GM21526 (cell line): ENCODE measurements at regions not wholly inside any gene's neighbourhood (a gene's known extent, or its start where the extent isn't known, plus 50 kb on each side); places are given as distances from the start of the nearest gene placed in this dataset.

Source experiments
- ATAC-seq: cut with Tn5 transposase; IDR thresholded peaks from one replicate; pipeline ENCODE4 v1.9.1; 2021; ENCODE audit warnings: moderate library complexity; ENCODE audit not compliant: unreplicated experiment, low FRiP score

GRCh38 chr2:60603533-60604190, 50.2 kb upstream of the BCL11A start:
- no peak for ATAC-seq

- ATAC-seq: no peak
Measured at GRCh38 chr2:60604486-60605064, 51.1 kb upstream of the BCL11A start.

GRCh38 chr2:60605866-60606265, 52.4 kb upstream of the BCL11A start:
- no peak for ATAC-seq

GRCh38 chr2:60608679-60609078, 55.2 kb upstream of the BCL11A start:
- ATAC-seq: no peak

- ATAC-seq: no peak
Measured at GRCh38 chr2:60612033-60612432, 58.6 kb upstream of the BCL11A start.

GRCh38 chr2:60614319-60614718, 60.9 kb upstream of the BCL11A start:
- no peak for ATAC-seq

GRCh38 chr2:60621688-60622429, 68.4 kb upstream of the BCL11A start:
- no peak for ATAC-seq

- no peak for ATAC-seq
Measured at GRCh38 chr2:60623040-60623439, 69.6 kb upstream of the BCL11A start.

- no peak for ATAC-seq
Measured at GRCh38 chr2:60627412-60627811, 74.0 kb upstream of the BCL11A start.

GRCh38 chr2:60628026-60628425, 74.6 kb upstream of the BCL11A start:
- no peak for ATAC-seq

- ATAC-seq: no peak
Measured at GRCh38 chr2:60628615-60629304, 75.3 kb upstream of the BCL11A start.

GRCh38 chr2:60629305-60629662, 75.8 kb upstream of the BCL11A start:
- ATAC-seq: no peak

- ATAC-seq: no peak
Measured at GRCh38 chr2:60629801-60630385, 76.4 kb upstream of the BCL11A start.

- ATAC-seq: no peak
Measured at GRCh38 chr2:60633615-60634014, 80.2 kb upstream of the BCL11A start.

- ATAC-seq: no peak
Measured at GRCh38 chr2:60634438-60634837, 81.0 kb upstream of the BCL11A start.

GRCh38 chr2:60641811-60642788, 88.6 kb upstream of the BCL11A start:
- no peak for ATAC-seq

- ATAC-seq: no peak
Measured at GRCh38 chr2:60643747-60644146, 90.3 kb upstream of the BCL11A start.

GRCh38 chr2:60644951-60645350, 91.5 kb upstream of the BCL11A start:
- no peak for ATAC-seq

- ATAC-seq: no peak
Measured at GRCh38 chr2:60648191-60648590, 94.7 kb upstream of the BCL11A start.

GRCh38 chr2:60649721-60650120, 96.3 kb upstream of the BCL11A start:
- no peak for ATAC-seq
